Endothelial cell of umbilical vein (primary cell): ENCODE measurements at regions not wholly inside any gene's neighbourhood (a gene's known extent, or its start where the extent isn't known, plus 50 kb on each side); places are given as distances from the start of the nearest gene placed in this dataset.

Experiments
- BruUV-seq: library from RNA; stranded (reverse); fragments of 400-500 nt; replicated peaks from 2 replicates; lab custom pipeline; 2021; lab: Mats Ljungman, UMichigan
- CTCF ChIA-PET: fragments of 300-600, 350-600 bp; sonication (Branson Sonifier 250); formaldehyde crosslinking; loops from one replicate; lab custom pipeline; 2021; ENCODE audit warnings: antibody characterized with exemption, inconsistent platforms; lab: Charles Lee
- POLR2A ChIA-PET: fragments of 300-600, 350-600 bp; sonication (Branson Sonifier 250); formaldehyde crosslinking; loops from one replicate; lab custom pipeline; 2021; ENCODE audit warnings: antibody characterized with exemption, inconsistent platforms; lab: Charles Lee
- DNase-seq: peaks from one replicate; pipeline ENCODE4 v3.0.0-alpha.2; 2011; ENCODE audit warnings: low read depth, low spot score
- FAIRE-seq: peaks from 2 replicates; lab custom pipeline; 2011; peaks lifted over from hg19 to GRCh38; lab: Jason Lieb, UNC
- H2AFZ ChIP-seq: 2 replicates; pipeline ENCODE4 v1.6.0; 2012; ENCODE audit warnings: low read depth, low read length, control low read depth, inconsistent platforms
- H3K27ac ChIP-seq: 2 replicates; pipeline ENCODE4 v1.5.1; 2011; ENCODE audit warnings: low read depth, mild to moderate bottlenecking, control low read depth, low read length, moderate library complexity; ENCODE audit not compliant: insufficient read depth
- H3K27me3 ChIP-seq, 2 experiments: 2 replicates each; pipeline versions ENCODE4 v1.6.0 to v1.6.1; 2011; ENCODE audit warnings: low read length in 2 of 2, mixed read lengths in 1 of 2; ENCODE audit not compliant: control insufficient read depth in 2 of 2, insufficient read depth in 2 of 2
- H3K36me3 ChIP-seq, 2 experiments: 2 replicates in 1 of 2; 3 replicates in 1 of 2; pipeline ENCODE4 v1.5.1; 2011; ENCODE audit warnings: low read length in 2 of 2, mild to moderate bottlenecking in 1 of 2, moderate library complexity in 1 of 2; ENCODE audit not compliant: control insufficient read depth in 2 of 2, insufficient read depth in 2 of 2; ENCODE audit errors: extremely low read depth in 1 of 2
- H3K4me1 ChIP-seq: 3 replicates; pipeline ENCODE4 v1.5.1; 2011; ENCODE audit warnings: mild to moderate bottlenecking, low read length; ENCODE audit not compliant: control insufficient read depth, insufficient read depth; ENCODE audit errors: extremely low read depth
- H3K4me2 ChIP-seq: 2 replicates; pipeline ENCODE4 v1.6.1; 2011; ENCODE audit warnings: low read length, control low read depth, mixed read lengths; ENCODE audit not compliant: insufficient read depth
- H3K4me3 ChIP-seq, 3 experiments: fragments of 200-600 bp in 1 of 3; sonication (generic), shearing (Covaris generic) in 1 of 3; replicated peaks in 1 of 3; 2 replicates each; pipeline ENCODE4 v1.5.1; 2011 to 2016; ENCODE audit warnings: control low read depth in 3 of 3, low read length in 3 of 3, mild to moderate bottlenecking in 2 of 3, inconsistent platforms in 1 of 3, low read depth in 1 of 3, moderate library complexity in 1 of 3; ENCODE audit not compliant: insufficient read depth in 1 of 3
- H3K79me2 ChIP-seq: 2 replicates; pipeline ENCODE4 v1.6.0; 2012; ENCODE audit warnings: low read length, inconsistent platforms; ENCODE audit not compliant: control insufficient read depth, insufficient read depth
- H3K9ac ChIP-seq: replicated peaks from 2 replicates; pipeline ENCODE3; 2011; ENCODE audit warnings: low read length, control low read depth; ENCODE audit not compliant: insufficient read depth; ENCODE audit errors: extremely low read depth
- H3K9me1 ChIP-seq: replicated peaks from 3 replicates; pipeline ENCODE4 v1.6.0; 2011; ENCODE audit warnings: mild to moderate bottlenecking, low read length; ENCODE audit not compliant: control insufficient read depth, insufficient read depth; ENCODE audit errors: extremely low read depth
- H3K9me3 ChIP-seq: replicated peaks from 2 replicates; pipeline ENCODE4 v1.5.1; 2012; ENCODE audit warnings: low read length, inconsistent platforms; ENCODE audit not compliant: control insufficient read depth, insufficient read depth
- H4K20me1 ChIP-seq: replicated peaks from 2 replicates; pipeline ENCODE3; 2011; ENCODE audit warnings: mild to moderate bottlenecking, low read length; ENCODE audit not compliant: control insufficient read depth, insufficient read depth; ENCODE audit errors: extremely low read depth
- EZH2 ChIP-seq: IDR thresholded peaks from 2 replicates; pipeline ENCODE4 v1.6.1; 2012; ENCODE audit warnings: borderline replicate concordance, low read depth, mild to moderate bottlenecking, moderate library complexity, low read length, inconsistent platforms; ENCODE audit not compliant: severe bottlenecking
- FOS ChIP-seq: IDR thresholded peaks from 2 replicates; pipeline ENCODE4 v1.6.1; 2011; ENCODE audit warnings: mild to moderate bottlenecking, low read length, moderate library complexity, borderline replicate concordance; ENCODE audit not compliant: insufficient read depth
- GATA2 ChIP-seq: IDR thresholded peaks from 2 replicates; pipeline ENCODE4 v1.7.0; 2011; ENCODE audit warnings: low read depth, mild to moderate bottlenecking, moderate library complexity, mixed read lengths, low read length; ENCODE audit not compliant: insufficient read length, insufficient read depth
- JUN ChIP-seq: IDR thresholded peaks from 2 replicates; pipeline ENCODE4 v1.6.1; 2011; ENCODE audit warnings: borderline replicate concordance, low read depth; ENCODE audit not compliant: insufficient read length, insufficient read depth
- MAX ChIP-seq: IDR thresholded peaks from 2 replicates; pipeline ENCODE4 v1.6.1; 2011; ENCODE audit not compliant: insufficient read depth, insufficient read length
- MYC ChIP-seq: IDR thresholded peaks from one replicate; pipeline ENCODE4 v1.6.1; 2011; ENCODE audit warnings: mild to moderate bottlenecking, low read depth, low read length
- POLR2A ChIP-seq: IDR thresholded peaks from 2 replicates; pipeline ENCODE4 v1.6.1; 2012; ENCODE audit warnings: low read depth, mild to moderate bottlenecking, control low read depth, low read length
- POLR2AphosphoS5 ChIP-seq: IDR thresholded peaks from 2 replicates; pipeline ENCODE4 v1.6.1; 2012; ENCODE audit warnings: low read depth, mild to moderate bottlenecking, control low read depth, low read length, moderate library complexity; ENCODE audit not compliant: insufficient read depth
- dilution Hi-C: fragments of 300-500 bp; cut with MboI; formaldehyde crosslinking; loops from one replicate; pipeline ENCODE4 v1.15.0; 2019; ENCODE audit warnings: low sequenced_read_pairs; ENCODE audit not compliant: extremely low pct_ligation_motif_present
- intact Hi-C: fragments of 100-400 bp; cut with micrococcal nuclease; formaldehyde crosslinking; loops from one replicate; pipeline ENCODE4 v1.10.0; 2022
- TF ChIP-seq, protein P1 (sequence below), 2 donors: IDR thresholded peaks; 1 replicate in 1 of 2; 2 replicates in 1 of 2; pipeline ENCODE4 v1.5.1; 2011; ENCODE audit warnings: low read length in 2 of 2, mild to moderate bottlenecking in 2 of 2, moderate library complexity in 2 of 2, control low read depth in 1 of 2, inconsistent platforms in 1 of 2, low read depth in 1 of 2; ENCODE audit not compliant: insufficient read depth in 1 of 2; ENCODE audit errors: extremely low read depth in 1 of 2

DNA sequence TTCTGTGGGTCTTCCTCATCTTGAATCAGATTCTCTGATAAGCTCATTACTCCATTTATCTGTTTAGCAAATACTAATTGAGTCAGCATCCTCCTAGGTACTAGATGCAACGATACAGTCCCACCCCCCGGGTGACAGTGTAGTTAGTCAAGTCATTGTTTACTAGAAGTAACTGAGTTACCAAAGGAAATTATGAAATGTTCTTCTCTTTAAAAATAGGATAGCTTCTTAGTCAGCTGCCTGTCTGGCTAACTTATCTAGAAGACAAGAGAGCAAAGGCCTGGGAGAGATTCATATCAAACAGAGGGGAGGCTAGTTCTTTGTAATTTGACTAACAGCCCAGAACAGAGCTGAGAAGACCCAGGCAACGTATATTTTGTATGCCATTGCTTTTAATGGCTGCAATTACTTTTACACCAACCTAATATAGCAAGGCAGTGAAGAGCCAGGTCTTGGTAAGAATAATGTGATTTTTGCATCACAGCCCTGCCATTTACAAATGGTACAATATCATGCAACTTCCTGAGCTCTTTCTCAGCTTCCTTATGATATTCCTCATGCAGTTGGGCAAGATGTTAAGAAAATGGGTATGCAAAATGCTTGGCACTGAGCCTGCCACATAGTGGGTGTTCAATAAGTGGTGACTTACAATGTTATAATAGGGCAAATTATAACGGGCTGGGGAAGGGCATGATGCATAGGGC, 149.9 kb downstream of the CHIC2 start:
- no peaks in the 10 kb centered on the region for H4K20me1 ChIP-seq
- H3K9ac ChIP-seq = no peak overlapping the region
- no peaks in the 10 kb centered on the region for H3K27me3 ChIP-seq
- DNase-seq (peak; percentile 61), FAIRE-seq (peak; percentile 78)
- peak; percentile 88 for TF ChIP-seq FOS
- TF ChIP-seq EZH2 = no peak
- peak; percentile 97 for TF ChIP-seq GATA2
- H3K36me3 ChIP-seq = no peaks in the 10 kb centered on the region
- dilution Hi-C loops (no loop called here), intact Hi-C loops (no loop called here)
- H2AFZ ChIP-seq = no peak overlapping the region
- BruUV-seq = no TSS peak
- H3K4me1 ChIP-seq = peaks cover 34% of the 10 kb centered on the region
- H3K79me2 ChIP-seq = no peaks in the 10 kb centered on the region
- POLR2A ChIA-PET = no interaction called here
- CTCF ChIA-PET = interaction anchor here (0.7 to 6.1 kb wide), 9 partner anchors 11 to 319 kb away, joined by 3 to 62 read pairs (median 4); no protein-coding TSS in a partner anchor
- H3K4me3 ChIP-seq = no peak overlapping the region
- H3K9me1 ChIP-seq = no peaks in the 10 kb centered on the region
- peak overlapping the region; percentile 1 for H3K27ac ChIP-seq
- no peaks in the 10 kb centered on the region for H3K9me3 ChIP-seq
- peak overlapping the region; percentile 31 for H3K4me2 ChIP-seq

DNA sequence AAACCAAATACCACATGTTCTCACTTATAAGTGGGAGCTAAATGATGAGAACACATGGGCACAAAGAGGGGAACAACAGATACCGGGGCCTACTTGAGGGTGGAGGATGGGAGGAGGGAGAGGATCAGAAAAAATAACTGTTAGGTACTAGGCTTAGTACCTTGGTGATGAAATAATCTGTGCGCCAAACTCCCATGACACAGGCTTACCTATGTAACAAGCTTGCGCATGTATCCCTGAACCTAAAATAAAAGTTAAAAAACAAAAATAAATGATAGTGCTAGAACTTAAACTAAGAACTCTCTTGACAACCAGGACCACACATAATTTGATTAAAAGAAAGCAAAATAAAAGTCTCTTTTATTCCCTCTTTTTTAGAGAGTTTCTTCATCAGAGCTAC, 150.6 kb downstream of the CHIC2 start:
- Histone ChIP-seq H3K27ac (no peak overlapping the region), H3K9ac (no peak overlapping the region), H3K4me3 (no peak overlapping the region), H3K9me3 (no peaks in the 10 kb centered on the region), H2AFZ (no peak overlapping the region), H3K9me1 (no peaks in the 10 kb centered on the region), H3K4me2 (no peak overlapping the region), H3K36me3 (no peaks in the 10 kb centered on the region), H3K4me1 (peaks cover 37% of the 10 kb centered on the region), H3K27me3 (no peaks in the 10 kb centered on the region), H4K20me1 (no peaks in the 10 kb centered on the region), H3K79me2 (no peaks in the 10 kb centered on the region)
- no peak for DNase-seq
- intact Hi-C loops (no loop called here), dilution Hi-C loops (no loop called here)
- no peak for FAIRE-seq
- POLR2A ChIA-PET = no interaction called here
- CTCF ChIA-PET = interaction anchor here (0.9 to 6.1 kb wide), 5 partner anchors 17 to 320 kb away, joined by 3 to 62 read pairs (median 8); no protein-coding TSS in a partner anchor
- no TSS peak for BruUV-seq
- TF ChIP-seq, protein P1, sequence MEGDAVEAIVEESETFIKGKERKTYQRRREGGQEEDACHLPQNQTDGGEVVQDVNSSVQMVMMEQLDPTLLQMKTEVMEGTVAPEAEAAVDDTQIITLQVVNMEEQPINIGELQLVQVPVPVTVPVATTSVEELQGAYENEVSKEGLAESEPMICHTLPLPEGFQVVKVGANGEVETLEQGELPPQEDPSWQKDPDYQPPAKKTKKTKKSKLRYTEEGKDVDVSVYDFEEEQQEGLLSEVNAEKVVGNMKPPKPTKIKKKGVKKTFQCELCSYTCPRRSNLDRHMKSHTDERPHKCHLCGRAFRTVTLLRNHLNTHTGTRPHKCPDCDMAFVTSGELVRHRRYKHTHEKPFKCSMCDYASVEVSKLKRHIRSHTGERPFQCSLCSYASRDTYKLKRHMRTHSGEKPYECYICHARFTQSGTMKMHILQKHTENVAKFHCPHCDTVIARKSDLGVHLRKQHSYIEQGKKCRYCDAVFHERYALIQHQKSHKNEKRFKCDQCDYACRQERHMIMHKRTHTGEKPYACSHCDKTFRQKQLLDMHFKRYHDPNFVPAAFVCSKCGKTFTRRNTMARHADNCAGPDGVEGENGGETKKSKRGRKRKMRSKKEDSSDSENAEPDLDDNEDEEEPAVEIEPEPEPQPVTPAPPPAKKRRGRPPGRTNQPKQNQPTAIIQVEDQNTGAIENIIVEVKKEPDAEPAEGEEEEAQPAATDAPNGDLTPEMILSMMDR (IDR thresholded peaks at IDR 0.05; ENCODE audit: extremely low read depth in 1 of 2, insufficient read depth in 1 of 2, low read depth in 1 of 2, low read length in 2 of 2) = no peak
- no peak for TF ChIP-seq MYC
- TF ChIP-seq GATA2 = no peak
- TF ChIP-seq JUN = no peak
- no peak for TF ChIP-seq FOS
- TF ChIP-seq MAX = no peak
- no peak for TF ChIP-seq POLR2A
- no peak for TF ChIP-seq POLR2AphosphoS5
- TF ChIP-seq EZH2 = no peak
